Suprapubic skin (tissue), 3 donors: ENCODE measurements at regions not wholly inside any gene's neighbourhood (a gene's known extent, or its start where the extent isn't known, plus 50 kb on each side); places are given as distances from the start of the nearest gene placed in this dataset.

ENCODE experiments used
- CTCF ChIP-seq, 2 donors: fragments of 200-600 bp in 1 of 2; fragments of 450-650 bp in 1 of 2; sonication (generic) in 1 of 2; IDR thresholded peaks; one replicate each; pipeline ENCODE4 v1.5.1; 2016 to 2019; ENCODE audit warnings: antibody characterized with exemption in 2 of 2, mild to moderate bottlenecking in 1 of 2, moderate library complexity in 1 of 2
- POLR2A ChIP-seq, 2 donors: fragments of 450-650 bp; IDR thresholded peaks; one replicate each; pipeline ENCODE4 v1.6.1; 2017; ENCODE audit warnings: antibody characterized with exemption in 2 of 2, mild to moderate bottlenecking in 2 of 2, moderate library complexity in 2 of 2

GRCh38 chr4:31236639-31237173 is 516.5 kb downstream of the PCDH7 start:
- TF ChIP-seq POLR2A (IDR thresholded peaks at IDR 0.05): no peak
- TF ChIP-seq CTCF (IDR thresholded peaks at IDR 0.05): no peak
